ENCODE measurements at regions not wholly inside any gene's neighbourhood (a gene's known extent, or its start where the extent isn't known, plus 50 kb on each side); places are given as distances from the start of the nearest gene placed in this dataset.

DNA sequence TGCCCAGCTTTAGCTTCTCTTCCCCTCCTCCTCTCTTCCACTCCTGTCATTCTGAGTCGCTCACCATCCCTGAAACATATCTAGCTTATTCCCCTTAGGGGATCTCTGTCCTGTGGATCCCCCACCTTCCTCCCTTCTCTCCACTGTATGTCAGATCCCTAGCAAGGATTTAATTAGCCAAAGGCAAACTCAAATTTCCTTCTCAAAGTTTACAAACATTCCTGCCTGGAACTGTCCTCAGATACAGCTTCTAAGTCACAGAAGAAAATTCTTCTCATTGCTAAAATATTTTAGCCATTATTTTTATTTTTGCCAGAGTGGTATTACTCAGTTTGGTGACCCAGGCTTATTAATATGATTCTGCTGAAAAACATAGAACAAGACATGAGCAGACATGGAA is 315.3 kb downstream of the CYP26B1 start:
- TF ChIP-seq, protein P1, sequence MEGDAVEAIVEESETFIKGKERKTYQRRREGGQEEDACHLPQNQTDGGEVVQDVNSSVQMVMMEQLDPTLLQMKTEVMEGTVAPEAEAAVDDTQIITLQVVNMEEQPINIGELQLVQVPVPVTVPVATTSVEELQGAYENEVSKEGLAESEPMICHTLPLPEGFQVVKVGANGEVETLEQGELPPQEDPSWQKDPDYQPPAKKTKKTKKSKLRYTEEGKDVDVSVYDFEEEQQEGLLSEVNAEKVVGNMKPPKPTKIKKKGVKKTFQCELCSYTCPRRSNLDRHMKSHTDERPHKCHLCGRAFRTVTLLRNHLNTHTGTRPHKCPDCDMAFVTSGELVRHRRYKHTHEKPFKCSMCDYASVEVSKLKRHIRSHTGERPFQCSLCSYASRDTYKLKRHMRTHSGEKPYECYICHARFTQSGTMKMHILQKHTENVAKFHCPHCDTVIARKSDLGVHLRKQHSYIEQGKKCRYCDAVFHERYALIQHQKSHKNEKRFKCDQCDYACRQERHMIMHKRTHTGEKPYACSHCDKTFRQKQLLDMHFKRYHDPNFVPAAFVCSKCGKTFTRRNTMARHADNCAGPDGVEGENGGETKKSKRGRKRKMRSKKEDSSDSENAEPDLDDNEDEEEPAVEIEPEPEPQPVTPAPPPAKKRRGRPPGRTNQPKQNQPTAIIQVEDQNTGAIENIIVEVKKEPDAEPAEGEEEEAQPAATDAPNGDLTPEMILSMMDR (IDR thresholded peaks at IDR 0.05; ENCODE audit: insufficient read depth, low read length): no peak
- TF ChIP-seq POLR2AphosphoS5 (IDR thresholded peaks at IDR 0.05; ENCODE audit: low read depth) (no peak), SPI1 (IDR thresholded peaks at IDR 0.05; ENCODE audit: borderline replicate concordance, low read depth) (no peak), GABPA (IDR thresholded peaks at IDR 0.05; ENCODE audit: low read depth) (no peak)
- TF ChIP-seq, protein P2, sequence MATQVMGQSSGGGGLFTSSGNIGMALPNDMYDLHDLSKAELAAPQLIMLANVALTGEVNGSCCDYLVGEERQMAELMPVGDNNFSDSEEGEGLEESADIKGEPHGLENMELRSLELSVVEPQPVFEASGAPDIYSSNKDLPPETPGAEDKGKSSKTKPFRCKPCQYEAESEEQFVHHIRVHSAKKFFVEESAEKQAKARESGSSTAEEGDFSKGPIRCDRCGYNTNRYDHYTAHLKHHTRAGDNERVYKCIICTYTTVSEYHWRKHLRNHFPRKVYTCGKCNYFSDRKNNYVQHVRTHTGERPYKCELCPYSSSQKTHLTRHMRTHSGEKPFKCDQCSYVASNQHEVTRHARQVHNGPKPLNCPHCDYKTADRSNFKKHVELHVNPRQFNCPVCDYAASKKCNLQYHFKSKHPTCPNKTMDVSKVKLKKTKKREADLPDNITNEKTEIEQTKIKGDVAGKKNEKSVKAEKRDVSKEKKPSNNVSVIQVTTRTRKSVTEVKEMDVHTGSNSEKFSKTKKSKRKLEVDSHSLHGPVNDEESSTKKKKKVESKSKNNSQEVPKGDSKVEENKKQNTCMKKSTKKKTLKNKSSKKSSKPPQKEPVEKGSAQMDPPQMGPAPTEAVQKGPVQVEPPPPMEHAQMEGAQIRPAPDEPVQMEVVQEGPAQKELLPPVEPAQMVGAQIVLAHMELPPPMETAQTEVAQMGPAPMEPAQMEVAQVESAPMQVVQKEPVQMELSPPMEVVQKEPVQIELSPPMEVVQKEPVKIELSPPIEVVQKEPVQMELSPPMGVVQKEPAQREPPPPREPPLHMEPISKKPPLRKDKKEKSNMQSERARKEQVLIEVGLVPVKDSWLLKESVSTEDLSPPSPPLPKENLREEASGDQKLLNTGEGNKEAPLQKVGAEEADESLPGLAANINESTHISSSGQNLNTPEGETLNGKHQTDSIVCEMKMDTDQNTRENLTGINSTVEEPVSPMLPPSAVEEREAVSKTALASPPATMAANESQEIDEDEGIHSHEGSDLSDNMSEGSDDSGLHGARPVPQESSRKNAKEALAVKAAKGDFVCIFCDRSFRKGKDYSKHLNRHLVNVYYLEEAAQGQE (IDR thresholded peaks at IDR 0.05; ENCODE audit: insufficient replicate concordance, low read depth): no peak

Measured in HL-60 (cell line).